Gastrocnemius medialis (tissue), 4 donors: ENCODE measurements at regions not wholly inside any gene's neighbourhood (a gene's known extent, or its start where the extent isn't known, plus 50 kb on each side); places are given as distances from the start of the nearest gene placed in this dataset.

Experiments used
- ATAC-seq, 2 donors: fragments of 150-250 bp; one replicate each; pipeline ENCODE4 v1.9.1; 2016
- DNase-seq, 2 donors: peaks; one replicate each; pipeline ENCODE4 v3.0.0-alpha.2; 2019
- H3K27ac ChIP-seq, 4 donors: fragments of 200-600 bp; sonication (generic); 1 replicate in 1 of 4; 2 replicates in 3 of 4; pipeline ENCODE4 v1.5.1; 2016 to 2018; ENCODE audit warnings: mild to moderate bottlenecking in 2 of 4, moderate library complexity in 1 of 4
- H3K27me3 ChIP-seq, 3 donors: fragments of 200-600 bp; sonication (generic) in 2 of 3; 1 replicate in 1 of 3; 2 replicates in 2 of 3; pipeline versions ENCODE4 v1.5.1 to v1.6.0; 2016 to 2019; ENCODE audit warnings: mild to moderate bottlenecking in 1 of 3, moderate library complexity in 1 of 3
- H3K36me3 ChIP-seq, 2 donors: fragments of 200-600 bp; sonication (generic) in 1 of 2; one replicate each; pipeline ENCODE4 v1.5.1; 2017 to 2018
- H3K4me1 ChIP-seq, 2 donors: fragments of 200-600 bp; sonication (generic) in 1 of 2; one replicate each; pipeline ENCODE4 v1.5.1; 2016 to 2017; ENCODE audit warnings: mild to moderate bottlenecking in 2 of 2
- H3K4me3 ChIP-seq, 4 donors: fragments of 200-600 bp; sonication (generic) in 3 of 4; 1 replicate in 1 of 4; 2 replicates in 3 of 4; pipeline ENCODE4 v1.5.1; 2016 to 2019; ENCODE audit warnings: mild to moderate bottlenecking in 2 of 4
- H3K9me3 ChIP-seq, 3 donors: fragments of 200-600 bp; sonication (generic) in 2 of 3; 1 replicate in 1 of 3; 2 replicates in 2 of 3; pipeline ENCODE4 v1.5.1; 2016 to 2019
- POLR2A ChIP-seq, 2 donors: fragments of 450-650 bp; IDR thresholded peaks; one replicate each; pipeline ENCODE4 v1.6.1; 2017; ENCODE audit warnings: antibody characterized with exemption in 2 of 2, mild to moderate bottlenecking in 2 of 2, moderate library complexity in 2 of 2
- in situ Hi-C, 4 donors: fragments of 200-750 bp; cut with MboI; loops; one replicate each; pipeline versions ENCODE4 v1.15.0 to v1.8.0; 2017; ENCODE audit warnings: low sequenced_read_pairs in 4 of 4
- intact Hi-C: fragments of 100-400 bp; cut with DNase I; formaldehyde crosslinking; loops from one replicate; pipeline ENCODE4 v1.15.1; 2023; ENCODE audit warnings: low total_unique reads
- TF ChIP-seq, protein P1 (sequence below), 5 experiments: fragments of 450-650 bp in 3 of 5; fragments of 200-600 bp in 2 of 5; sonication (generic) in 2 of 5; IDR thresholded peaks in 4 of 5; conservative IDR thresholded peaks in 1 of 5; 1 replicate in 4 of 5; 2 replicates in 1 of 5; pipeline ENCODE4 v1.5.1; 2016 to 2019; ENCODE audit warnings: antibody characterized with exemption in 5 of 5, mild to moderate bottlenecking in 3 of 5, moderate library complexity in 3 of 5

DNA sequence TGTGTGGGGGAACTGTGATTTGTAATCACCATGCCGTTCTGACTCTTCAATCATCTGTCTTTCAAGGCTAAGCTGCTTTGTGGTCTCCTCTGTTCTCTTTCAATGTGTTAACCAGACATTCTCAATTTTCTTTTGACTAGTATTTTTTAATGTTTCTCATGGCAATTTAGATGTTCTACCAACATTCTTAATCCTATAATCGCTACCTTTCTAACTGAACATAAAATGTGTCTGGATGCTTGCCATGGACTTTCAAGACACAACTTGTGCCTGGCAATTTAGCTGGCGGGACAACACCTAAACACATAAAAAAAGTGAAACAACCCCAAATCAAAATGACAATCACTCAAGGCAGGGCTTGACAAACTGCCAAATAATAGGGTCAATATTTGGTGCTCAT is 135.0 kb upstream of the ACKR3 start:
- no peak overlapping the region for H3K4me3 ChIP-seq
- DNase-seq = no peak
- no peaks in the 10 kb centered on the region for H3K9me3 ChIP-seq
- in situ Hi-C loops (no loop called here), intact Hi-C loops (no loop called here)
- no peak for ATAC-seq
- peaks cover 0 to 3% (median 0%) of the 10 kb centered on the region in 3 donors for H3K27me3 ChIP-seq
- H3K27ac ChIP-seq = no peak overlapping the region
- TF ChIP-seq, protein P1, sequence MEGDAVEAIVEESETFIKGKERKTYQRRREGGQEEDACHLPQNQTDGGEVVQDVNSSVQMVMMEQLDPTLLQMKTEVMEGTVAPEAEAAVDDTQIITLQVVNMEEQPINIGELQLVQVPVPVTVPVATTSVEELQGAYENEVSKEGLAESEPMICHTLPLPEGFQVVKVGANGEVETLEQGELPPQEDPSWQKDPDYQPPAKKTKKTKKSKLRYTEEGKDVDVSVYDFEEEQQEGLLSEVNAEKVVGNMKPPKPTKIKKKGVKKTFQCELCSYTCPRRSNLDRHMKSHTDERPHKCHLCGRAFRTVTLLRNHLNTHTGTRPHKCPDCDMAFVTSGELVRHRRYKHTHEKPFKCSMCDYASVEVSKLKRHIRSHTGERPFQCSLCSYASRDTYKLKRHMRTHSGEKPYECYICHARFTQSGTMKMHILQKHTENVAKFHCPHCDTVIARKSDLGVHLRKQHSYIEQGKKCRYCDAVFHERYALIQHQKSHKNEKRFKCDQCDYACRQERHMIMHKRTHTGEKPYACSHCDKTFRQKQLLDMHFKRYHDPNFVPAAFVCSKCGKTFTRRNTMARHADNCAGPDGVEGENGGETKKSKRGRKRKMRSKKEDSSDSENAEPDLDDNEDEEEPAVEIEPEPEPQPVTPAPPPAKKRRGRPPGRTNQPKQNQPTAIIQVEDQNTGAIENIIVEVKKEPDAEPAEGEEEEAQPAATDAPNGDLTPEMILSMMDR (IDR thresholded peaks at IDR 0.05 in 4 of 5, conservative IDR thresholded peaks at IDR 0.05 in 1 of 5) = no peak
- TF ChIP-seq POLR2A (IDR thresholded peaks at IDR 0.05) = no peak
- no peaks in the 10 kb centered on the region for H3K4me1 ChIP-seq
- H3K36me3 ChIP-seq = no peaks in the 10 kb centered on the region

DNA sequence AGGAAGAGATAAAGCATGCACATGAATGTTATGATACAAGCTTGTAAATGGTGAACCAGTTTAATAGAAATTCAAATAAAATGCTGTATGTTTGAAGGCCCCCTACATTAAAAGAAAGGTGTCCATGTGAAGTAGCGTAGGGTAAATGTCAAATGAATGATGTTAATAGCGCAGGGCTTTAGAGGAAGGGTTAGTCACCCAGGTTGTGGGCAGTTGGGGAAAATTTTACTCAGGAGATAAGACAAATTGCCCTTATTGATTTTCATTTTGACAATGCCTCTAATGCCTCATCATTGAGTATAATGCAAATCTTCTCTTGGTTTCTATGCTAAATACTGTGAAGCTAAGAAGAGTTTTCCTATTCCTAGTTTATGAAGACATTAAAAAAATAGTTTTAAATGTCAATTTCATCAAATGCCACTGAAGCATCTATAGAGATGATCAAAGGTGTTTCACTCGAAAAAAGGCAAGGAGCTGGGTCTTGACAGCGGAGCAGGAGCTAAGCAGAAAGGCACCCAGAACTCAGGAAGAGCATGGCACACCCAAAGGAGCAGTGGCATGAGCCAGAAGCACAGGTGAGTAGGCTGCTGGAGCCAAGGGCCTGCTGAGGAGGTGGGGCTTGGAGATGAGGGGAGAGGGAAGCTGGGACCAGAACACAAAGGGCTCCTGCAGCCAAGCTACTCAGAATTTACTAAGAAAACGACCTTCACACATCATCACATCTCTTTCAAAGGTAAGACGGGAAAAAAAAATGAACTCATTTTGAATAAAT is 129.3 kb upstream of the ACKR3 start:
- intact Hi-C loops (no loop called here), in situ Hi-C loops (no loop called here)
- no peaks in the 10 kb centered on the region for H3K36me3 ChIP-seq
- no peak for ATAC-seq
- H3K27me3 ChIP-seq = peaks cover 0 to 3% (median 0%) of the 10 kb centered on the region in 3 donors
- no peaks in the 10 kb centered on the region for H3K4me1 ChIP-seq
- TF ChIP-seq POLR2A (IDR thresholded peaks at IDR 0.05) = no peak
- H3K9me3 ChIP-seq = no peaks in the 10 kb centered on the region
- no peak for DNase-seq
- no peak overlapping the region for H3K27ac ChIP-seq
- no peak overlapping the region for H3K4me3 ChIP-seq

DNA sequence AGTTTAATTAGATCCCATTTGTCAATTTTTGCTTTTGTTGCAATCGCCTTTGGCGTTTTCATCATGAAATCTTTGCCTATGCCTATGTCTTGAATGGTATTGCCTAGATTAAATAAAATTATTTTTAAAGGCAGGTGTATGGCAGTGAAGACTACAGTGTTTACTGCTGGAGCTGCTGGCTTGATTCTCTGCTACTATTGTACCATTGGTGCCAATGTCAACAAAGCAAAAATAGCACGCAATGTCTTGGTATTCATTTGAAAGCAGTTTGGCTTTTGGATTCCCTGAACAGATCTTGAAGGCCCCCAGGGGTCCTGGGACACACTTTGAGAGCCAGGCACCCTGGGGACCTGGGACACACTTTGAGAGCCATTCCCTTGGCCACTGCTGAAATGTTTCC is 125.4 kb upstream of the ACKR3 start:
- H3K27ac ChIP-seq = no peak overlapping the region
- DNase-seq (no peak), ATAC-seq (no peak)
- no peak for TF ChIP-seq POLR2A (IDR thresholded peaks at IDR 0.05)
- TF ChIP-seq, protein P1 (IDR thresholded peaks at IDR 0.05 in 4 of 5, conservative IDR thresholded peaks at IDR 0.05 in 1 of 5) = no peak
- no peaks in the 10 kb centered on the region for H3K4me1 ChIP-seq
- no peaks in the 10 kb centered on the region for H3K27me3 ChIP-seq
- intact Hi-C loops = no loop called here
- H3K9me3 ChIP-seq = no peaks in the 10 kb centered on the region
- H3K36me3 ChIP-seq = no peaks in the 10 kb centered on the region
- H3K4me3 ChIP-seq = no peak overlapping the region
- in situ Hi-C loops = no loop called here

DNA sequence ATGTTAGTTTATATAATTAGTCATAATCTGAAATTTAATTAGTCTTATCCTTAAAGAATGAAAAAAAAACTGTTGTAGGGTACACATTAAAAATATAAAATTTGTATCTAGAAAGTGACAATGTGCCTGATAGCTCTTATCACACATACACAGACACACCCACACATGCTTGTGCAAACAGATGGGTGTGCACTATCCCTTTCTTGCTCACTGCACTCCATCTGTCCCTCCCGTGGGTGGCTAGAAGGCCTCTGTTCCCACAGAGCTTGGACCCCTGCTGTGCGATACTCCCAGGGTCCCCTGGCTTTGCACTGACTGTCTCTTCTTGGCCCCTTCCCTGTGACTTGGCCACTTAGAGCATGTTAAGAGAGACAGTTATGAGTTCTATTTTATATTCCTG is 123.9 kb upstream of the ACKR3 start:
- intact Hi-C loops = no loop called here
- no peak for ATAC-seq
- H3K27me3 ChIP-seq = no peaks in the 10 kb centered on the region
- H3K4me1 ChIP-seq = no peaks in the 10 kb centered on the region
- no peak overlapping the region for H3K27ac ChIP-seq
- no peaks in the 10 kb centered on the region for H3K36me3 ChIP-seq
- TF ChIP-seq, protein P1 (IDR thresholded peaks at IDR 0.05 in 4 of 5, conservative IDR thresholded peaks at IDR 0.05 in 1 of 5) = no peak
- no peak for TF ChIP-seq POLR2A (IDR thresholded peaks at IDR 0.05)
- in situ Hi-C loops = no loop called here
- H3K4me3 ChIP-seq = no peak overlapping the region
- no peak for DNase-seq
- H3K9me3 ChIP-seq = no peaks in the 10 kb centered on the region

DNA sequence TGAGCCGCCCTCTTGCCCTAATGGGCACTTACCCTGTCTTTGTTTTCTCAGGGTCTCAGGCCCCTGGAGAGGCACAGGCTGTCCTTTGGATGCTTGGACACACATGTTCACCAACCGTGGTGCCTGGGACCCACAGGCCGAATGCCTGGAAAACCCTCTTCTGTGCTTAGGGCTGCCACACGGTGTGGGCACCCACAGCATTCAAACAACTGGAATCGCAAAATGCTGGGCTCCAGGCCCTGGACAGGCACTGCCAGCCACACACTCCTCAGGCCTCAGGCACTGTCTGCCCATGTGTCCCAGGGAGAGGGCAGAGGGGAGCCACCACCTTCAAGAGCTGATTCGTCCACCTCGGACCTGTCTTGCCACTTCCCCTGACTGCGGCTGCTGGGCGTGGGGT is 123.1 kb upstream of the ACKR3 start:
- TF ChIP-seq, protein P1 (IDR thresholded peaks at IDR 0.05 in 4 of 5, conservative IDR thresholded peaks at IDR 0.05 in 1 of 5) = no peak
- TF ChIP-seq POLR2A (IDR thresholded peaks at IDR 0.05) = no peak
- in situ Hi-C loops (no loop called here), intact Hi-C loops (no loop called here)
- ATAC-seq = no peak
- Histone ChIP-seq H3K27me3 (no peaks in the 10 kb centered on the region), H3K9me3 (no peaks in the 10 kb centered on the region), H3K27ac (no peak overlapping the region), H3K4me3 (no peak overlapping the region), H3K4me1 (no peaks in the 10 kb centered on the region), H3K36me3 (no peaks in the 10 kb centered on the region)
- DNase-seq = no peak
